LNCaP clone FGC (cell line): ENCODE measurements at regions not wholly inside any gene's neighbourhood (a gene's known extent, or its start where the extent isn't known, plus 50 kb on each side); places are given as distances from the start of the nearest gene placed in this dataset.
"Not testable (repeated sequence)": the region's sequence is repeated elsewhere in the genome, so short reads cannot be mapped to it uniquely, and the experiment has no call there.

Experiments
- DNase-seq: peaks from one replicate; pipeline ENCODE4 v3.0.0-alpha.2; 2011; ENCODE audit warnings: low read depth
- H3K4me3 ChIP-seq: 2 replicates; pipeline ENCODE4 v1.5.1; 2011; ENCODE audit warnings: mild to moderate bottlenecking, low read depth, low read length, control low read depth
- CTCF ChIP-seq: IDR thresholded peaks from 2 replicates; pipeline ENCODE4 v1.5.1; 2012; ENCODE audit warnings: mild to moderate bottlenecking; ENCODE audit not compliant: control insufficient read depth, insufficient read depth; ENCODE audit errors: extremely low read depth

GRCh38 chr14:47917344-47917954 is 242.0 kb upstream of the MDGA2 start:
- no peak for DNase-seq
- TF ChIP-seq CTCF: peak; percentile 74

GRCh38 chr14:47901141-47901540 is 225.7 kb upstream of the MDGA2 start:
- H3K4me3 ChIP-seq: peak overlapping the region; percentile 48
- not testable (repeated sequence) for DNase-seq

More at GRCh38 chr14:47917344-47917954, 242.0 kb upstream of the MDGA2 start:
- H3K4me3 ChIP-seq: no peak overlapping the region

- H3K4me3 ChIP-seq: no peak overlapping the region
- DNase-seq: no peak
- no peak for TF ChIP-seq CTCF
These were observed 224.3 kb upstream of the MDGA2 start for GRCh38 chr14:47899685-47900084.

- TF ChIP-seq CTCF: no peak
- no peak overlapping the region for H3K4me3 ChIP-seq
- DNase-seq: no peak
These were observed 198.9 kb upstream of the MDGA2 start for GRCh38 chr14:47874350-47874749.

GRCh38 chr14:47872588-47872987 is 197.2 kb upstream of the MDGA2 start:
- no peak for DNase-seq

GRCh38 chr14:47863441-47863840 is 188.0 kb upstream of the MDGA2 start:
- TF ChIP-seq CTCF: no peak
- H3K4me3 ChIP-seq: no peak overlapping the region
- peak; percentile 91 for DNase-seq

More at GRCh38 chr14:47872588-47872987, 197.2 kb upstream of the MDGA2 start:
- H3K4me3 ChIP-seq: no peak overlapping the region
- TF ChIP-seq CTCF: no peak

- no peak overlapping the region for H3K4me3 ChIP-seq
- no peak for TF ChIP-seq CTCF
- DNase-seq: no peak
These were observed 182.2 kb upstream of the MDGA2 start for GRCh38 chr14:47857646-47858045.
